ENCODE measurements at regions not wholly inside any gene's neighbourhood (a gene's known extent, or its start where the extent isn't known, plus 50 kb on each side); places are given as distances from the start of the nearest gene placed in this dataset.
"Not testable (repeated sequence)": the region's sequence is repeated elsewhere in the genome, so short reads cannot be mapped to it uniquely, and the experiment has no call there.

GRCh38 chr2:20499387-20499786 lies 52.5 kb downstream of the RHOB start:
- in situ Hi-C loops (cut with HindIII; ENCODE audit: low sequenced_read_pairs) = no loop called here
- TF ChIP-seq CTCF (IDR thresholded peaks at IDR 0.05; ENCODE audit: low read depth, low read length) = no peak

GRCh38 chr2:20501974-20502373 lies 55.1 kb downstream of the RHOB start:
- DNase-seq (ENCODE audit: low read depth, low spot score) = peak; percentile 90
- in situ Hi-C loops (cut with HindIII; ENCODE audit: low sequenced_read_pairs) = no loop called here
- H3K4me3 ChIP-seq (ENCODE audit: low read depth, low read length) = no peak overlapping the region
- TF ChIP-seq CTCF (IDR thresholded peaks at IDR 0.05; ENCODE audit: low read depth, low read length) = no peak

More at GRCh38 chr2:20499387-20499786, 52.5 kb downstream of the RHOB start:
- no peak overlapping the region for H3K4me3 ChIP-seq (ENCODE audit: low read depth, low read length)
- DNase-seq (ENCODE audit: low read depth, low spot score) = no peak

- H3K4me3 ChIP-seq (ENCODE audit: low read depth, low read length); DNase-seq (ENCODE audit: low read depth, low spot score); in situ Hi-C loops (cut with HindIII; ENCODE audit: low sequenced_read_pairs): not testable (repeated sequence)
These were observed 55.6 kb downstream of the RHOB start for GRCh38 chr2:20502496-20502895.

- in situ Hi-C loops (cut with HindIII; ENCODE audit: low sequenced_read_pairs) = no loop called here
- DNase-seq (ENCODE audit: low read depth, low spot score) = no peak
- TF ChIP-seq CTCF (IDR thresholded peaks at IDR 0.05; ENCODE audit: low read depth, low read length) = no peak
- H3K4me3 ChIP-seq (ENCODE audit: low read depth, low read length) = no peak overlapping the region
These were observed 57.3 kb downstream of the RHOB start for GRCh38 chr2:20504174-20504573.

GRCh38 chr2:20506201-20506685 lies 59.4 kb downstream of the RHOB start:
- TF ChIP-seq CTCF (IDR thresholded peaks at IDR 0.05; ENCODE audit: low read depth, low read length) = peak; percentile 37
- peak; percentile 60 for DNase-seq (ENCODE audit: low read depth, low spot score)
- in situ Hi-C loops (cut with HindIII; ENCODE audit: low sequenced_read_pairs) = no loop called here
- H3K4me3 ChIP-seq (ENCODE audit: low read depth, low read length) = no peak overlapping the region

- TF ChIP-seq CTCF (IDR thresholded peaks at IDR 0.05; ENCODE audit: low read depth, low read length) = no peak
- DNase-seq (ENCODE audit: low read depth, low spot score) = no peak
- in situ Hi-C loops (cut with HindIII; ENCODE audit: low sequenced_read_pairs) = no loop called here
- H3K4me3 ChIP-seq (ENCODE audit: low read depth, low read length) = no peak overlapping the region
These were observed 60.4 kb downstream of the RHOB start for GRCh38 chr2:20507166-20507692.

GRCh38 chr2:20507711-20508110 lies 60.8 kb downstream of the RHOB start:
- in situ Hi-C loops (cut with HindIII; ENCODE audit: low sequenced_read_pairs) = no loop called here
- H3K4me3 ChIP-seq (ENCODE audit: low read depth, low read length) = no peak overlapping the region
- DNase-seq (ENCODE audit: low read depth, low spot score) = no peak
- TF ChIP-seq CTCF (IDR thresholded peaks at IDR 0.05; ENCODE audit: low read depth, low read length) = no peak
